ENCODE measurements at regions not wholly inside any gene's neighbourhood (a gene's known extent, or its start where the extent isn't known, plus 50 kb on each side); places are given as distances from the start of the nearest gene placed in this dataset.

DNA sequence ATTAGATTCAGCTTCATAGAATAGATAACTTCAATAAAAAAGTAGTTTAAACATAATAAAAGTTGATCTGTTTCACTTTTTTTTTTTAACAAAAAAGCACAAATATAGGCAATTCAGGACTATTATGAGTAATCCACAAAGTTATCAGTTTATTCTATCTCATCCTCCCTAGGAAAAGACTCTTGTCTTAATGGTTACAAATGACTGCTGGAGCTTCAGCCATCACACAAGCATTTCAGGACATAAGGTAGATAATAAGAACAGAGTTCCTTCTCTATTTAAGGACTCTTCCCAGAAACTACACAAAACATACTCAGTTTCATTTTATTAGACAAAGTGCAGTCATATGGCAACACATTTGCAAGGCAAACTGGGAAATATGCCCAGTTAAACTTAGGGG is 357.6 kb upstream of the SETBP1 start:
- DNase-seq (ENCODE audit: low spot score) = no peak
- Histone ChIP-seq H3K9me3 (ENCODE audit: low read depth, low read length, poor library complexity, severe bottlenecking) (no peaks in the 10 kb centered on the region), H3K27ac (ENCODE audit: low read depth, low read length, poor library complexity, severe bottlenecking) (no peak overlapping the region), H3K4me1 (ENCODE audit: insufficient read depth, low read length, poor library complexity, severe bottlenecking) (no peaks in the 10 kb centered on the region), H3K27me3 (replicated peaks; ENCODE audit: insufficient read depth, low read depth, low read length, poor library complexity) (no peaks in the 10 kb centered on the region), H3K36me3 (ENCODE audit: insufficient read depth, low read length, poor library complexity, severe bottlenecking) (no peaks in the 10 kb centered on the region), H3K4me3 (ENCODE audit: low read depth, low read length, poor library complexity, severe bottlenecking) (no peak overlapping the region)
- ChIA-PET CTCF (no interaction called here), POLR2A (ENCODE audit: low non-redundant PET) (interaction anchor here (0.6 kb wide), 1 partner anchor 152 kb away, joined by 3 read pairs; no protein-coding TSS in a partner anchor)
- intact Hi-C loops (cut with micrococcal nuclease; ENCODE audit: unreplicated experiment) = loop anchor here (10.0 kb wide), 1 partner anchor 188 kb away; no protein-coding TSS in a partner anchor
- TF ChIP-seq, protein P1, sequence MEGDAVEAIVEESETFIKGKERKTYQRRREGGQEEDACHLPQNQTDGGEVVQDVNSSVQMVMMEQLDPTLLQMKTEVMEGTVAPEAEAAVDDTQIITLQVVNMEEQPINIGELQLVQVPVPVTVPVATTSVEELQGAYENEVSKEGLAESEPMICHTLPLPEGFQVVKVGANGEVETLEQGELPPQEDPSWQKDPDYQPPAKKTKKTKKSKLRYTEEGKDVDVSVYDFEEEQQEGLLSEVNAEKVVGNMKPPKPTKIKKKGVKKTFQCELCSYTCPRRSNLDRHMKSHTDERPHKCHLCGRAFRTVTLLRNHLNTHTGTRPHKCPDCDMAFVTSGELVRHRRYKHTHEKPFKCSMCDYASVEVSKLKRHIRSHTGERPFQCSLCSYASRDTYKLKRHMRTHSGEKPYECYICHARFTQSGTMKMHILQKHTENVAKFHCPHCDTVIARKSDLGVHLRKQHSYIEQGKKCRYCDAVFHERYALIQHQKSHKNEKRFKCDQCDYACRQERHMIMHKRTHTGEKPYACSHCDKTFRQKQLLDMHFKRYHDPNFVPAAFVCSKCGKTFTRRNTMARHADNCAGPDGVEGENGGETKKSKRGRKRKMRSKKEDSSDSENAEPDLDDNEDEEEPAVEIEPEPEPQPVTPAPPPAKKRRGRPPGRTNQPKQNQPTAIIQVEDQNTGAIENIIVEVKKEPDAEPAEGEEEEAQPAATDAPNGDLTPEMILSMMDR (conservative IDR thresholded peaks at IDR 0.05; ENCODE audit: low read depth, low read length) = no peak
- no peak for TF ChIP-seq EZH2 (IDR thresholded peaks at IDR 0.05; ENCODE audit: borderline replicate concordance, low read depth, low read length, poor library complexity, severe bottlenecking)
- BruUV-seq (replicated peaks) = no TSS peak

DNA sequence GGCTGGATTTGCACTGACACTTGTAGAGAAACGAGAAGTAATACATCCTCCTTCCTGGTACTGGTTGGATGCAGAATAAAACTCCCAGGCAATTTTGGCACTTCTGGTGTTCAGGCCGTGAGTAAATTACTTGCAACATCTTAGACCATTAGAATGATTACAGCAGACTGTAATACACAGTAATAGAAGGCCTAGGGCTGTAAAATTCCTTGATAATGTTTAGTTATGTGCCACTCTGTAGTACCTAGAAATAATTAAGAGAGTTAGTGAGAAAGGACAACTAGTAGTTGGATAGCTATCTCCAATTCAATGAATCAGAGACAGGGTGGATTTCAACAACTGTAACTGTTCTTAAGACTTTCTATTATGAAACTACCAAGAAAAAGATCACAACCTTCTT is 356.3 kb upstream of the SETBP1 start:
- CTCF ChIA-PET = no interaction called here
- POLR2A ChIA-PET (ENCODE audit: low non-redundant PET) = no interaction called here
- intact Hi-C loops (cut with micrococcal nuclease; ENCODE audit: unreplicated experiment) = loop anchor here (10.0 kb wide), 1 partner anchor 190 kb away; no protein-coding TSS in a partner anchor
- no peaks in the 10 kb centered on the region for H3K9me3 ChIP-seq (ENCODE audit: low read depth, low read length, poor library complexity, severe bottlenecking)
- H3K27ac ChIP-seq (ENCODE audit: low read depth, low read length, poor library complexity, severe bottlenecking) = no peak overlapping the region
- H3K4me1 ChIP-seq (ENCODE audit: insufficient read depth, low read length, poor library complexity, severe bottlenecking) = no peaks in the 10 kb centered on the region
- no peaks in the 10 kb centered on the region for H3K27me3 ChIP-seq (replicated peaks; ENCODE audit: insufficient read depth, low read depth, low read length, poor library complexity)
- no TSS peak for BruUV-seq (replicated peaks)
- no peak for DNase-seq (ENCODE audit: low spot score)
- TF ChIP-seq EZH2 (IDR thresholded peaks at IDR 0.05; ENCODE audit: borderline replicate concordance, low read depth, low read length, poor library complexity, severe bottlenecking) = no peak
- TF ChIP-seq, protein P1 (conservative IDR thresholded peaks at IDR 0.05; ENCODE audit: low read depth, low read length) = no peak
- H3K4me3 ChIP-seq (ENCODE audit: low read depth, low read length, poor library complexity, severe bottlenecking) = no peak overlapping the region
- no peaks in the 10 kb centered on the region for H3K36me3 ChIP-seq (ENCODE audit: insufficient read depth, low read length, poor library complexity, severe bottlenecking)

DNA sequence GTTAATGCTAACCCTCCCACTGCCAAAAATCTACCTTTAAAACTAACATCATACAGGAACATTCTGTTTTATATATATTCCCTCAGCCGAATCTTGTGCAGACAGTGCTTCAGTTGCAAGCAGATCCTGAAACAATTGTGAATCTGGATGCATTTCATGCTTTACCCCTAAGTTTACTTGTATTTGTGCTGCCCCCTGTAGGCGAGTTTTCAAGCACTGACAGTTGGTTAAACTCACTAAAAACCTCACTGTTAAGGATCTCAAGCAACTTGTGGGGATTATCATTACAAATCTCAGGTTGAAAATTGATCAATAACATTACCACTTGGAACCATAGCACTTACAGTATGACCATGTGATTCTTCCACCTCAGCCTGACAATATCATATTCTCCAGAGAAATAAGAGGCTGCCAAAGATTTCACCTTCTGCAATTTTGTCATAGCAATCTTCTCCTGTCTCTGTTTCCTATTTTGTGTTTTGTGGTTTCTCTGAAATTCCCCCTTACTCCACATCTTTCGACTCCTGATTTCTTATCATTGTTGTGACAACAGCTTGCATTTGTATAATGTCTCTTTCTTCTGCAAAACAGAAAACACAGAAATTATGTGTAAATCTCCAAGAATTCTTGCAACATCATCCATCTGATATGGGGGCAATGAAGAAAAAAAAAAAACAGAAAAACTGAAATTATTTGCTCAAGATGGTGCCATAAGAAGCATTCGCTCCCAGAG is 354.6 kb upstream of the SETBP1 start:
- ChIA-PET POLR2A (ENCODE audit: low non-redundant PET) (no interaction called here), CTCF (no interaction called here)
- DNase-seq (ENCODE audit: low spot score) = peak; percentile 65
- H3K27ac ChIP-seq (ENCODE audit: low read depth, low read length, poor library complexity, severe bottlenecking) = no peak overlapping the region
- H3K27me3 ChIP-seq (replicated peaks; ENCODE audit: insufficient read depth, low read depth, low read length, poor library complexity) = no peaks in the 10 kb centered on the region
- no peaks in the 10 kb centered on the region for H3K36me3 ChIP-seq (ENCODE audit: insufficient read depth, low read length, poor library complexity, severe bottlenecking)
- TF ChIP-seq, protein P1 (conservative IDR thresholded peaks at IDR 0.05; ENCODE audit: low read depth, low read length) = peak; percentile 70
- no peak for TF ChIP-seq EZH2 (IDR thresholded peaks at IDR 0.05; ENCODE audit: borderline replicate concordance, low read depth, low read length, poor library complexity, severe bottlenecking)
- no peak overlapping the region for H3K4me3 ChIP-seq (ENCODE audit: low read depth, low read length, poor library complexity, severe bottlenecking)
- H3K4me1 ChIP-seq (ENCODE audit: insufficient read depth, low read length, poor library complexity, severe bottlenecking) = no peaks in the 10 kb centered on the region
- no peaks in the 10 kb centered on the region for H3K9me3 ChIP-seq (ENCODE audit: low read depth, low read length, poor library complexity, severe bottlenecking)
- intact Hi-C loops (cut with micrococcal nuclease; ENCODE audit: unreplicated experiment) = loop anchor here (5.0 to 10.0 kb wide), 3 partner anchors 191 to 704 kb away; no protein-coding TSS in a partner anchor
- no TSS peak for BruUV-seq (replicated peaks)

All from A673 (cell line).